ENCODE measurements at regions not wholly inside any gene's neighbourhood (a gene's known extent, or its start where the extent isn't known, plus 50 kb on each side); places are given as distances from the start of the nearest gene placed in this dataset.

DNA sequence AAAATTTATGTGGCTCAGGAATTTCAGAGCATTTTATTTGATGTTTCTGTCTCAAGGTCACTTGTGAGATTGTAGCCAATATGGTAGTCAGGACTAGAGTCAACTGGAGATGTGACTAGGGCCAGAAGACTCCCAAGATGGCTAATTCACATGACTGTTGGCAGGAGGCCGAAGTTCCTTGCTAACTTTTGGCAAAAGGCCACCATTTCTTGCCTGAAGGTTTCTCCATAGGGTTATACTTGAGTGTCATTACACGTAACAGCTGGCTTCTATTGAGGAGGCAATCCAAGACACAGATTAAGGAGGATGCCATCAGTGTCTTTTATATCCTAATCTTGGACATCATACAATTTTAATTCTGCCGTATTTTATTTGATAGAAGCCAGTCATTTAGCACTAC, 162.3 kb upstream of the MAOA start:
- no peak overlapping the region for H3K14ac ChIP-seq (ENCODE audit: low read length)
- no peak overlapping the region for H4K8ac ChIP-seq (ENCODE audit: low read depth, low read length)
- no peak overlapping the region for H3K4me3 ChIP-seq (ENCODE audit: low read length in 2 of 2)
- no peaks in the 10 kb centered on the region for H3K4me1 ChIP-seq (ENCODE audit: control insufficient read depth in 2 of 2, insufficient read depth in 1 of 2, low read depth in 1 of 2, low read length in 2 of 2)
- H3K27me3 ChIP-seq (ENCODE audit: control insufficient read depth in 3 of 3, insufficient read depth in 3 of 3, low read depth in 1 of 3, low read length in 3 of 3), result no peaks in the 10 kb centered on the region
- no peak overlapping the region for H2BK120ac ChIP-seq (ENCODE audit: low read depth, low read length)
- H3K27ac ChIP-seq (replicated peaks; ENCODE audit: low read length), result no peak overlapping the region
- no peak overlapping the region for H3K4me2 ChIP-seq (ENCODE audit: insufficient read depth, low read length, poor library complexity, severe bottlenecking)
- no peak overlapping the region for H2BK15ac ChIP-seq (ENCODE audit: low read length)
- no peak overlapping the region for H3K23ac ChIP-seq (ENCODE audit: low read depth, low read length, poor library complexity)
- no CpG with 5 or more reads among the region's 3 CpGs for WGBS, 2 donors (ENCODE audit: extremely low coverage in 2 of 2, insufficient read length in 2 of 2, insufficient replicate concordance in 1 of 2)
- no peak overlapping the region for H4K91ac ChIP-seq (ENCODE audit: low read depth, low read length, poor library complexity)
- no peak overlapping the region for H3K4ac ChIP-seq (ENCODE audit: low read length)
- no peaks in the 10 kb centered on the region for H3K36me3 ChIP-seq (replicated peaks in 1 of 2; ENCODE audit: control insufficient read depth in 2 of 2, insufficient read depth in 2 of 2, low read length in 2 of 2)
- no peaks in the 10 kb centered on the region for H3K79me1 ChIP-seq (ENCODE audit: low read depth, low read length)
- H3K18ac ChIP-seq (ENCODE audit: low read length), result no peak overlapping the region
- H3K9ac ChIP-seq (ENCODE audit: low read depth, low read length, poor library complexity), result no peak overlapping the region
- H2AK5ac ChIP-seq (ENCODE audit: low read depth, low read length), result no peak overlapping the region
- H2BK12ac ChIP-seq (ENCODE audit: low read length), result no peak overlapping the region
- no peak for DNase-seq (ENCODE audit: low spot score)
- no peaks in the 10 kb centered on the region for H3K9me3 ChIP-seq (replicated peaks in 1 of 2; ENCODE audit: control insufficient read depth in 2 of 2, insufficient read depth in 1 of 2, low read depth in 1 of 2, low read length in 2 of 2)
- no peak overlapping the region for H2BK5ac ChIP-seq (ENCODE audit: low read length)
- H2AFZ ChIP-seq (ENCODE audit: low read length), result no peak overlapping the region

DNA sequence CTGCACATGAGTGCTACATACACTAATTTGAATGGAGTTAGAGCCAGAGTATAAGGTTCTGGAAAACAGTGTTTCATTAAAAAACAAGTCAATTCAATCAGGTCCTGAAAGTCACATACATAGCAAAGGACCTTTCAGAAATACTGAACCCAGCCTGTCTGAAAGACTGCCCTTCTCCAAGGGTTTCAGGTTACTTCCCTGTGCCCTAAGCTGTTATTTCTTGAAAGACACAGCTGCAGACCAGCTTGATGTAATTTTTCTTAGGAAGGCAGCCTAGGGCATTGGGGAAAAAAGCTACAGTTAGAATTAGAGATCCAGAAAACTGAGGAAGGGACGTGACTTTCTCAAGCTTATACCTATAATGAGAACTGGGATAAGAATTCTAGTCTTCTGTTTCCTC, 155.9 kb upstream of the MAOA start:
- Histone ChIP-seq H3K23ac (ENCODE audit: low read depth, low read length, poor library complexity) (no peak overlapping the region), H2BK15ac (ENCODE audit: low read length) (no peak overlapping the region), H3K27ac (replicated peaks; ENCODE audit: low read length) (no peak overlapping the region), H3K4me1 (ENCODE audit: control insufficient read depth in 2 of 2, insufficient read depth in 1 of 2, low read depth in 1 of 2, low read length in 2 of 2) (no peaks in the 10 kb centered on the region), H3K14ac (ENCODE audit: low read length) (no peak overlapping the region), H3K4ac (ENCODE audit: low read length) (no peak overlapping the region), H3K9ac (ENCODE audit: low read depth, low read length, poor library complexity) (no peak overlapping the region), H2AK5ac (ENCODE audit: low read depth, low read length) (no peak overlapping the region), H3K79me1 (ENCODE audit: low read depth, low read length) (no peaks in the 10 kb centered on the region), H4K91ac (ENCODE audit: low read depth, low read length, poor library complexity) (no peak overlapping the region), H3K27me3 (ENCODE audit: control insufficient read depth in 3 of 3, insufficient read depth in 3 of 3, low read depth in 1 of 3, low read length in 3 of 3) (no peaks in the 10 kb centered on the region), H2BK5ac (ENCODE audit: low read length) (no peak overlapping the region), H3K4me2 (ENCODE audit: insufficient read depth, low read length, poor library complexity, severe bottlenecking) (no peak overlapping the region), H2BK120ac (ENCODE audit: low read depth, low read length) (no peak overlapping the region), H2BK12ac (ENCODE audit: low read length) (no peak overlapping the region), H2AFZ (ENCODE audit: low read length) (no peak overlapping the region), H4K8ac (ENCODE audit: low read depth, low read length) (no peak overlapping the region), H3K36me3 (replicated peaks in 1 of 2; ENCODE audit: control insufficient read depth in 2 of 2, insufficient read depth in 2 of 2, low read length in 2 of 2) (no peaks in the 10 kb centered on the region), H3K18ac (ENCODE audit: low read length) (no peak overlapping the region), H3K4me3 (ENCODE audit: low read length in 2 of 2) (no peak overlapping the region), H3K9me3 (replicated peaks in 1 of 2; ENCODE audit: control insufficient read depth in 2 of 2, insufficient read depth in 1 of 2, low read depth in 1 of 2, low read length in 2 of 2) (no peaks in the 10 kb centered on the region)
- no CpG with 5 or more reads among the region's 1 CpG for WGBS, 2 donors (ENCODE audit: extremely low coverage in 2 of 2, insufficient read length in 2 of 2, insufficient replicate concordance in 1 of 2)
- DNase-seq (ENCODE audit: low spot score), result no peak

DNA sequence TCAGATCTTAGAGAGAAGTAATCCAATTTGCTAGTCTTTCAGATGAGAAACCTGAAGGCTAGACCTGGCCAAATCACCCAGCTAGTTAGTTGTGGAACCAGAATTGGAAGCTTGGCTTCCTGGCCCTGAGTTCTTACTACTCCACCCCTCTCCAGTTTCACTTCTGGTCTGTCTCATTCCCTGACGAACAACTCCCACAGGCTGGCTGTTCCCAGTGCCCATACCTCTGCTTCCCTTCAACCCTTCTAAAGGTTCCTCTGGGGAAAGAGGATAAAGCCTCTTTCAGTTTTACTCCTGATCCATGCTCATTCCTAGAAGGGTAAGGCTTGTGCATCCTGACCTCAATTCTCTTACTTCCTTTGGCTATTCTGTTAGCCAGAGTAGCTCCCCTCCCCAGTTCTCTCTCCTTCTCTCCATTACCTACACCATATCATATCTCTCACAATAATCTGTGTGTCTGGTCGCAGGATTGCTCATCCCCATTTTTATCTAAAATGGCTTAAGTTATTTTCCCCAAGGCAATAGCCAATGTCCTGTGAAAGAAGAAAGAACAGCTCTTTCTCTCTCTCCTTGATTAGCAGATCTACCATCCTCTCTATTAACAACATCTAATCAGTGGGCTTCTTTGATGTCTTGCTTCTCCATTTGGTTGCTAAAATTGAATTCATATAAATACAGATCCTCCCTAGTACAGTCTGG, 155.0 kb upstream of the MAOA start:
- no peaks in the 10 kb centered on the region for H3K9me3 ChIP-seq (replicated peaks in 1 of 2; ENCODE audit: control insufficient read depth in 2 of 2, insufficient read depth in 1 of 2, low read depth in 1 of 2, low read length in 2 of 2)
- no peak overlapping the region for H3K4me3 ChIP-seq (ENCODE audit: low read length in 2 of 2)
- H2BK120ac ChIP-seq (ENCODE audit: low read depth, low read length), result no peak overlapping the region
- no peaks in the 10 kb centered on the region for H3K79me1 ChIP-seq (ENCODE audit: low read depth, low read length)
- no peak overlapping the region for H3K18ac ChIP-seq (ENCODE audit: low read length)
- no peak overlapping the region for H4K91ac ChIP-seq (ENCODE audit: low read depth, low read length, poor library complexity)
- no peak overlapping the region for H3K23ac ChIP-seq (ENCODE audit: low read depth, low read length, poor library complexity)
- WGBS, 2 donors (ENCODE audit: extremely low coverage in 2 of 2, insufficient read length in 2 of 2, insufficient replicate concordance in 1 of 2), result no CpG with 5 or more reads among the region's 2 CpGs
- H3K9ac ChIP-seq (ENCODE audit: low read depth, low read length, poor library complexity), result no peak overlapping the region
- H3K4me1 ChIP-seq (ENCODE audit: control insufficient read depth in 2 of 2, insufficient read depth in 1 of 2, low read depth in 1 of 2, low read length in 2 of 2), result no peaks in the 10 kb centered on the region
- no peak overlapping the region for H2BK15ac ChIP-seq (ENCODE audit: low read length)
- H3K27me3 ChIP-seq (ENCODE audit: control insufficient read depth in 3 of 3, insufficient read depth in 3 of 3, low read depth in 1 of 3, low read length in 3 of 3), result no peaks in the 10 kb centered on the region
- no peak overlapping the region for H2AFZ ChIP-seq (ENCODE audit: low read length)
- no peak for DNase-seq (ENCODE audit: low spot score)
- H2BK5ac ChIP-seq (ENCODE audit: low read length), result no peak overlapping the region
- H3K14ac ChIP-seq (ENCODE audit: low read length), result no peak overlapping the region
- no peak overlapping the region for H4K8ac ChIP-seq (ENCODE audit: low read depth, low read length)
- no peak overlapping the region for H3K4me2 ChIP-seq (ENCODE audit: insufficient read depth, low read length, poor library complexity, severe bottlenecking)
- no peak overlapping the region for H3K27ac ChIP-seq (replicated peaks; ENCODE audit: low read length)
- no peaks in the 10 kb centered on the region for H3K36me3 ChIP-seq (replicated peaks in 1 of 2; ENCODE audit: control insufficient read depth in 2 of 2, insufficient read depth in 2 of 2, low read length in 2 of 2)
- no peak overlapping the region for H2AK5ac ChIP-seq (ENCODE audit: low read depth, low read length)
- H2BK12ac ChIP-seq (ENCODE audit: low read length), result no peak overlapping the region
- no peak overlapping the region for H3K4ac ChIP-seq (ENCODE audit: low read length)

DNA sequence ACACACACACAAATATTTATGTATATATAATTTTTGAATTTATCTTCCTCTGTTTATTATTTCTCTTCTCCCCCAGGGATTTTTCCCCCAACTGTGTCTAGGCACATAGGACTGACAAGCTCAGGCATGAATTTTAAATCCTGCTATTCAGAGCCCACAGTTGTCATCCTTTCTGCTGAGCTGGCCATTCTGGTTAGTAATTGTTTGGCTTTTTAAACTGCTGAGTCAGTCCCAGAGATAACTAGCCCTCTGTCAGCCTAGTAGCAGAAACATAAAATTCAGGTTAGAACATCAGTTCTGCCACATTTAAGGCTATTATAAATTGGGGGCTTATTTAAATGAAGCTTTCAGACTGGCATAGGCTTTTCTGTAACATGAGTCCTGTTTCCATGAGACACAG, 151.7 kb upstream of the MAOA start:
- no peak overlapping the region for H3K18ac ChIP-seq (ENCODE audit: low read length)

More for the DNA sequence above, 151.7 kb upstream of the MAOA start:
- Histone ChIP-seq H2BK12ac (ENCODE audit: low read length) (no peak overlapping the region), H3K79me1 (ENCODE audit: low read depth, low read length) (no peaks in the 10 kb centered on the region), H3K9me3 (replicated peaks in 1 of 2; ENCODE audit: control insufficient read depth in 2 of 2, insufficient read depth in 1 of 2, low read depth in 1 of 2, low read length in 2 of 2) (no peaks in the 10 kb centered on the region), H2AK5ac (ENCODE audit: low read depth, low read length) (no peak overlapping the region), H3K4me3 (ENCODE audit: low read length in 2 of 2) (no peak overlapping the region), H2BK120ac (ENCODE audit: low read depth, low read length) (no peak overlapping the region), H3K36me3 (replicated peaks in 1 of 2; ENCODE audit: control insufficient read depth in 2 of 2, insufficient read depth in 2 of 2, low read length in 2 of 2) (no peaks in the 10 kb centered on the region), H2BK15ac (ENCODE audit: low read length) (no peak overlapping the region), H3K4ac (ENCODE audit: low read length) (no peak overlapping the region), H3K27me3 (ENCODE audit: control insufficient read depth in 3 of 3, insufficient read depth in 3 of 3, low read depth in 1 of 3, low read length in 3 of 3) (peaks cover 0 to 3% (median 0%) of the 10 kb centered on the region in 3 experiments), H3K27ac (replicated peaks; ENCODE audit: low read length) (no peak overlapping the region), H3K14ac (ENCODE audit: low read length) (no peak overlapping the region), H4K91ac (ENCODE audit: low read depth, low read length, poor library complexity) (no peak overlapping the region), H3K9ac (ENCODE audit: low read depth, low read length, poor library complexity) (no peak overlapping the region), H2BK5ac (ENCODE audit: low read length) (no peak overlapping the region), H3K4me1 (ENCODE audit: control insufficient read depth in 2 of 2, insufficient read depth in 1 of 2, low read depth in 1 of 2, low read length in 2 of 2) (no peaks in the 10 kb centered on the region), H4K8ac (ENCODE audit: low read depth, low read length) (no peak overlapping the region), H3K4me2 (ENCODE audit: insufficient read depth, low read length, poor library complexity, severe bottlenecking) (no peak overlapping the region), H3K23ac (ENCODE audit: low read depth, low read length, poor library complexity) (no peak overlapping the region), H2AFZ (ENCODE audit: low read length) (no peak overlapping the region)
- DNase-seq (ENCODE audit: low spot score), result no peak
